ENCODE measurements at regions not wholly inside any gene's neighbourhood (a gene's known extent, or its start where the extent isn't known, plus 50 kb on each side); places are given as distances from the start of the nearest gene placed in this dataset.

DNA sequence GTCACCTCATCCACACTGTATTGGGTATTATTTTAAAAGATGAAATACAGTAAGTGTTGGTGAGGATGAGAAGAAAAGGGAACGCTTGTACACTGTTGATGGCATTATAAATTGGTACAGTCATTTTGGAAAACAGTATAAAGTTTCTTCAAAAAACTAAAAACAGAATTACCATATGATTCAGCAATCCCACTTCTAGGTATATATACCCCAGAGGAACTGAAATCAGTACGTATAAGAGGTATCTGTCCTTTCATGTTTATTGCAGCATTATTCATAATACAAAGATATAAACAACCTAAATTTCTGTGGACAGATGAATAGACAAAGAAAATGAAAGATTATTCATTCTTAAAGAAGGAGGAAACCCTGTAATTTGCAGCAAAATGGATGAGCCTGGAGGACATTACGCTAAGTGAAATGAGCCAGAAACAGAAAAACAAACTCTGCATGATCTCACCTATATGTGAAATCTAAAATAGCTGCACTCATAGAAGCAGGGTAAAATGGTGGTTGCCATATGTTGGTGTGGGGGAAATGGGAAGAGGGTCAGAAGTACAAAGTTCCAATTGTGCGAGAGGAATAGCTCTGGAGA lies 191.6 kb downstream of the TRIM36 start:
- H3K9me3 ChIP-seq (replicated peaks in 1 of 2; ENCODE audit: control insufficient read depth in 1 of 2, insufficient read depth in 1 of 2, low read length in 2 of 2), result no peaks in the 10 kb centered on the region
- no peaks in the 10 kb centered on the region for H3K27me3 Mint-ChIP-seq (ENCODE audit: low read depth in 3 of 3)
- intact Hi-C loops (cut with micrococcal nuclease), result no loop called here
- peaks cover 0 to 7% (median 3%) of the 10 kb centered on the region in 7 donors for H3K9me3 Mint-ChIP-seq
- H3K4me1 Mint-ChIP-seq, result no peaks in the 10 kb centered on the region
- no peaks in the 10 kb centered on the region for H3K4me1 ChIP-seq (ENCODE audit: control insufficient read depth in 1 of 2, insufficient read depth in 2 of 2, low read length in 2 of 2)
- DNase-seq, result no peak
- no CpG with 5 or more reads among the region's 4 CpGs for WGBS (ENCODE audit: insufficient coverage)
- H3K4me2 ChIP-seq (replicated peaks; ENCODE audit: extremely low read depth, low read length, poor library complexity, severe bottlenecking), result no peak overlapping the region
- TF ChIP-seq, protein P1, sequence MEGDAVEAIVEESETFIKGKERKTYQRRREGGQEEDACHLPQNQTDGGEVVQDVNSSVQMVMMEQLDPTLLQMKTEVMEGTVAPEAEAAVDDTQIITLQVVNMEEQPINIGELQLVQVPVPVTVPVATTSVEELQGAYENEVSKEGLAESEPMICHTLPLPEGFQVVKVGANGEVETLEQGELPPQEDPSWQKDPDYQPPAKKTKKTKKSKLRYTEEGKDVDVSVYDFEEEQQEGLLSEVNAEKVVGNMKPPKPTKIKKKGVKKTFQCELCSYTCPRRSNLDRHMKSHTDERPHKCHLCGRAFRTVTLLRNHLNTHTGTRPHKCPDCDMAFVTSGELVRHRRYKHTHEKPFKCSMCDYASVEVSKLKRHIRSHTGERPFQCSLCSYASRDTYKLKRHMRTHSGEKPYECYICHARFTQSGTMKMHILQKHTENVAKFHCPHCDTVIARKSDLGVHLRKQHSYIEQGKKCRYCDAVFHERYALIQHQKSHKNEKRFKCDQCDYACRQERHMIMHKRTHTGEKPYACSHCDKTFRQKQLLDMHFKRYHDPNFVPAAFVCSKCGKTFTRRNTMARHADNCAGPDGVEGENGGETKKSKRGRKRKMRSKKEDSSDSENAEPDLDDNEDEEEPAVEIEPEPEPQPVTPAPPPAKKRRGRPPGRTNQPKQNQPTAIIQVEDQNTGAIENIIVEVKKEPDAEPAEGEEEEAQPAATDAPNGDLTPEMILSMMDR (IDR thresholded peaks at IDR 0.05), result no peak
- no peak overlapping the region for H3K27ac ChIP-seq (ENCODE audit: low read depth in 1 of 2, low read length in 2 of 2)
- H3K4me3 Mint-ChIP-seq, result no peak overlapping the region
- H3K9ac ChIP-seq (ENCODE audit: insufficient read depth, low read length, poor library complexity, severe bottlenecking), result no peak overlapping the region
- H3K36me3 Mint-ChIP-seq, result no peaks in the 10 kb centered on the region
- no peak overlapping the region for H3K27ac Mint-ChIP-seq
- H3K79me2 ChIP-seq (ENCODE audit: insufficient read depth, low read length), result no peaks in the 10 kb centered on the region
- no peaks in the 10 kb centered on the region for H4K20me1 ChIP-seq (ENCODE audit: insufficient read depth, low read length)
- H2AFZ ChIP-seq (ENCODE audit: insufficient read depth, low read depth, low read length, poor library complexity, severe bottlenecking), result no peak overlapping the region
- no peaks in the 10 kb centered on the region for H3K27me3 ChIP-seq (ENCODE audit: control insufficient read depth in 2 of 2, insufficient read depth in 2 of 2, low read length in 2 of 2)
- H3K36me3 ChIP-seq (replicated peaks in 1 of 2; ENCODE audit: control insufficient read depth in 1 of 2, insufficient read depth in 2 of 2, low read length in 2 of 2), result no peaks in the 10 kb centered on the region
- H3K4me3 ChIP-seq (replicated peaks in 1 of 3; ENCODE audit: low read depth in 2 of 3, low read length in 3 of 3), result no peak overlapping the region

DNA sequence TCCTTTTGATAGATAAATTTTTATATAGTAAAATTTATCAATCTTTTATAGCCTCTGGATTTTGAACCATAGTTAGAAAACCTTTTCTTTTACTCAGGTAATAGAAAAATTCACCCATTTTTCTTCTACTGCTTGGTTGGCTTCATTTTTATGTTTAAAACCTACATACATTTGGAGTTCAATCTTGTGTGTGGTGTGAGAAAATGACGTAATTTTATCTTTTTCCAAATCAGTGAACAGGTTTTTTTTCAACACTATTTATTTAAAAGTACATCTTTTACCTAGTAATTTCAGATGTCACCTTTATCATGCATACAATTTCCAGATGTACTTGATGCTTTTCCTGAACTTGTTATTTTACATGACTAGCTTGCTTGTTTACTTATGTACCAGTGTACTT lies 200.2 kb downstream of the TRIM36 start:
- Mint-ChIP-seq H3K36me3 (no peaks in the 10 kb centered on the region), H3K4me3 (no peak overlapping the region), H3K27ac (no peak overlapping the region), H3K9me3 (peaks cover 3 to 14% (median 4%) of the 10 kb centered on the region in 7 donors), H3K4me1 (no peaks in the 10 kb centered on the region), H3K27me3 (ENCODE audit: low read depth in 3 of 3) (peaks cover 0 to 2% (median 2%) of the 10 kb centered on the region in 3 donors)
- no peaks in the 10 kb centered on the region for H4K20me1 ChIP-seq (ENCODE audit: insufficient read depth, low read length)
- no CpG with 5 or more reads among the region's 1 CpG for WGBS (ENCODE audit: insufficient coverage)
- H3K27ac ChIP-seq (ENCODE audit: low read depth in 1 of 2, low read length in 2 of 2), result no peak overlapping the region
- TF ChIP-seq, protein P1 (IDR thresholded peaks at IDR 0.05), result no peak
- no peak overlapping the region for H3K4me2 ChIP-seq (replicated peaks; ENCODE audit: extremely low read depth, low read length, poor library complexity, severe bottlenecking)
- H2AFZ ChIP-seq (ENCODE audit: insufficient read depth, low read depth, low read length, poor library complexity, severe bottlenecking), result no peak overlapping the region
- H3K4me1 ChIP-seq (ENCODE audit: control insufficient read depth in 1 of 2, insufficient read depth in 2 of 2, low read length in 2 of 2), result no peaks in the 10 kb centered on the region
- intact Hi-C loops (cut with micrococcal nuclease), result no loop called here
- H3K36me3 ChIP-seq (replicated peaks in 1 of 2; ENCODE audit: control insufficient read depth in 1 of 2, insufficient read depth in 2 of 2, low read length in 2 of 2), result no peaks in the 10 kb centered on the region
- no peak for DNase-seq
- H3K27me3 ChIP-seq (ENCODE audit: control insufficient read depth in 2 of 2, insufficient read depth in 2 of 2, low read length in 2 of 2), result no peaks in the 10 kb centered on the region
- H3K79me2 ChIP-seq (ENCODE audit: insufficient read depth, low read length), result no peaks in the 10 kb centered on the region
- peaks cover 0 to 3% of the 10 kb centered on the region in 2 donors for H3K9me3 ChIP-seq (replicated peaks in 1 of 2; ENCODE audit: control insufficient read depth in 1 of 2, insufficient read depth in 1 of 2, low read length in 2 of 2)
- H3K4me3 ChIP-seq (replicated peaks in 1 of 3; ENCODE audit: low read depth in 2 of 3, low read length in 3 of 3), result no peak overlapping the region
- no peak overlapping the region for H3K9ac ChIP-seq (ENCODE audit: insufficient read depth, low read length, poor library complexity, severe bottlenecking)
